H9 (cell line): ENCODE measurements at regions not wholly inside any gene's neighbourhood (a gene's known extent, or its start where the extent isn't known, plus 50 kb on each side); places are given as distances from the start of the nearest gene placed in this dataset.

Experiments used
- DNase-seq: peaks from one replicate; pipeline ENCODE4 v3.0.0-alpha.2; 2017
- H2AFZ ChIP-seq: one replicate; pipeline ENCODE4 v1.6.1; 2013; ENCODE audit warnings: mild to moderate bottlenecking, low read length, control low read depth, moderate library complexity
- H2AK5ac ChIP-seq: 2 replicates; pipeline ENCODE4 v1.6.1; 2013; ENCODE audit warnings: low read length, control low read depth, mixed read lengths; ENCODE audit not compliant: insufficient read length
- H2BK120ac ChIP-seq: one replicate; pipeline ENCODE4 v1.6.1; 2013; ENCODE audit warnings: low read depth, mild to moderate bottlenecking, low read length, control low read depth, inconsistent platforms; ENCODE audit not compliant: poor library complexity, severe bottlenecking
- H2BK12ac ChIP-seq: 2 replicates; pipeline ENCODE4 v1.6.1; 2013; ENCODE audit warnings: low read length, control low read depth, mixed read lengths, low read depth; ENCODE audit not compliant: insufficient read length
- H2BK15ac ChIP-seq: 2 replicates; pipeline ENCODE4 v1.6.1; 2013; ENCODE audit warnings: low read depth, low read length, control low read depth
- H2BK20ac ChIP-seq: one replicate; pipeline ENCODE4 v1.6.1; 2013; ENCODE audit warnings: low read depth, mild to moderate bottlenecking, low read length, control low read depth, inconsistent platforms; ENCODE audit not compliant: poor library complexity, severe bottlenecking
- H2BK5ac ChIP-seq: 2 replicates; pipeline ENCODE4 v1.6.1; 2013; ENCODE audit warnings: low read length, control low read depth, mixed read lengths; ENCODE audit not compliant: insufficient read length
- H3K14ac ChIP-seq: 2 replicates; pipeline ENCODE4 v1.6.1; 2013; ENCODE audit warnings: low read length, control low read depth; ENCODE audit not compliant: insufficient read depth
- H3K18ac ChIP-seq: 2 replicates; pipeline ENCODE4 v1.6.1; 2013; ENCODE audit warnings: low read depth, mild to moderate bottlenecking, mixed read lengths, low read length, control low read depth; ENCODE audit not compliant: insufficient read length
- H3K23ac ChIP-seq: 2 replicates; pipeline ENCODE4 v1.6.1; 2013; ENCODE audit warnings: low read length, control low read depth, mixed read lengths, low read depth; ENCODE audit not compliant: insufficient read length
- H3K23me2 ChIP-seq: 2 replicates; pipeline ENCODE4 v1.6.1; 2013; ENCODE audit warnings: low read depth, mild to moderate bottlenecking, mixed read lengths, low read length, control low read depth; ENCODE audit not compliant: insufficient read length, poor library complexity, severe bottlenecking
- H3K27ac ChIP-seq: 2 replicates; pipeline ENCODE4 v1.5.1; 2013; ENCODE audit warnings: low read length, control low read depth, mixed read lengths, low read depth; ENCODE audit not compliant: insufficient read length
- H3K27me3 ChIP-seq: 2 replicates; pipeline ENCODE4 v1.6.1; 2013; ENCODE audit warnings: low read length, control low read depth, inconsistent platforms; ENCODE audit not compliant: insufficient read depth
- H3K4ac ChIP-seq: 2 replicates; pipeline ENCODE4 v1.6.1; 2013; ENCODE audit warnings: low read depth, mild to moderate bottlenecking, control low read depth, inconsistent platforms, low read length, moderate library complexity
- H3K4me1 ChIP-seq: 2 replicates; pipeline ENCODE4 v1.6.1; 2013; ENCODE audit warnings: low read length, control low read depth, inconsistent platforms; ENCODE audit not compliant: insufficient read depth
- H3K4me2 ChIP-seq: 2 replicates; pipeline ENCODE4 v1.6.1; 2013; ENCODE audit warnings: low read length, control low read depth, mixed read lengths; ENCODE audit not compliant: insufficient read length, insufficient read depth
- H3K56ac ChIP-seq: 2 replicates; pipeline ENCODE4 v1.6.1; 2013; ENCODE audit warnings: low read depth, mild to moderate bottlenecking, mixed read lengths, low read length, control low read depth; ENCODE audit not compliant: insufficient read length
- H3K79me1 ChIP-seq: 2 replicates; pipeline ENCODE4 v1.6.1; 2013; ENCODE audit warnings: low read depth, mild to moderate bottlenecking, moderate library complexity, low read length, control low read depth, inconsistent platforms; ENCODE audit not compliant: insufficient read depth, poor library complexity, severe bottlenecking
- H3K79me2 ChIP-seq: 2 replicates; pipeline ENCODE4 v1.6.1; 2013; ENCODE audit warnings: low read length, control low read depth, inconsistent platforms; ENCODE audit not compliant: insufficient read depth
- H3K9ac ChIP-seq: 2 replicates; pipeline ENCODE4 v1.6.1; 2013; ENCODE audit warnings: low read length, control low read depth, mixed read lengths; ENCODE audit not compliant: insufficient read length; ENCODE audit errors: extremely low read depth
- H3K9me3 ChIP-seq: one replicate; pipeline ENCODE4 v1.6.1; 2013; ENCODE audit warnings: low read depth, low read length, inconsistent platforms; ENCODE audit not compliant: control insufficient read depth
- H3T11ph ChIP-seq: one replicate; pipeline ENCODE4 v1.6.1; 2013; ENCODE audit warnings: mild to moderate bottlenecking, low read length, control low read depth, inconsistent platforms
- H4K20me1 ChIP-seq: one replicate; pipeline ENCODE4 v1.6.1; 2013; ENCODE audit not compliant: control insufficient read depth, insufficient read length, insufficient read depth
- H4K5ac ChIP-seq: 2 replicates; pipeline ENCODE4 v1.6.1; 2013; ENCODE audit warnings: low read depth, mild to moderate bottlenecking, mixed read lengths, low read length, control low read depth; ENCODE audit not compliant: insufficient read length
- H4K8ac ChIP-seq: replicated peaks from 2 replicates; pipeline ENCODE4 v1.6.1; 2013; ENCODE audit warnings: low read length, control low read depth, mixed read lengths, low read depth; ENCODE audit not compliant: insufficient read length
- H4K91ac ChIP-seq: 2 replicates; pipeline ENCODE4 v1.6.1; 2013; ENCODE audit warnings: low read depth, mild to moderate bottlenecking, moderate library complexity, mixed read lengths, low read length, control low read depth; ENCODE audit not compliant: insufficient read length
- H3K27ac Mint-ChIP-seq, 3 experiments: 2 replicates in 2 of 3; 3 replicates in 1 of 3; pipeline ENCODE4 v1.8.0; 2020 to 2021; ENCODE audit warnings: mixed read lengths in 3 of 3, mild to moderate bottlenecking in 1 of 3, moderate library complexity in 1 of 3
- H3K27me3 Mint-ChIP-seq: 2 replicates; pipeline ENCODE4 v1.8.0; 2021; ENCODE audit warnings: low read depth, mild to moderate bottlenecking, moderate library complexity, mixed read lengths
- H3K36me3 Mint-ChIP-seq, 3 experiments: 2 replicates in 2 of 3; 3 replicates in 1 of 3; pipeline ENCODE4 v1.8.0; 2020 to 2021; ENCODE audit warnings: low read depth in 3 of 3, mixed read lengths in 3 of 3; ENCODE audit not compliant: insufficient read depth in 1 of 3
- H3K4me1 Mint-ChIP-seq, 2 experiments: 2 replicates each; pipeline ENCODE4 v1.8.0; 2020; ENCODE audit warnings: mixed read lengths in 2 of 2
- H3K4me3 Mint-ChIP-seq, 2 experiments: 2 replicates in 1 of 2; 3 replicates in 1 of 2; pipeline ENCODE4 v1.8.0; 2020 to 2021; ENCODE audit warnings: mild to moderate bottlenecking in 2 of 2, mixed read lengths in 2 of 2, moderate library complexity in 1 of 2
- H3K9me3 Mint-ChIP-seq, 2 experiments: 2 replicates in 1 of 2; 3 replicates in 1 of 2; pipeline ENCODE4 v1.8.0; 2020; ENCODE audit warnings: mild to moderate bottlenecking in 2 of 2, mixed read lengths in 2 of 2, moderate library complexity in 1 of 2
- WGBS: extraction: QIAGEN DNeasy Blood & Tissue Kit; methylation state at CpG from one replicate; pipeline ENCODE4 v1.1.7; 2013; ENCODE audit warnings: missing lambda C conversion rate, low lambda C conversion rate, mixed read lengths; ENCODE audit not compliant: insufficient read length; ENCODE audit errors: extremely low coverage; 5-methylcytosine and 5-hydroxymethylcytosine counted together
- TF ChIP-seq, protein P1 (sequence below): fragments of 200-600 bp; sonication (generic); conservative IDR thresholded peaks from 3 replicates; pipeline ENCODE4 v1.8.0; 2021; ENCODE audit warnings: antibody characterized with exemption, mild to moderate bottlenecking

DNA sequence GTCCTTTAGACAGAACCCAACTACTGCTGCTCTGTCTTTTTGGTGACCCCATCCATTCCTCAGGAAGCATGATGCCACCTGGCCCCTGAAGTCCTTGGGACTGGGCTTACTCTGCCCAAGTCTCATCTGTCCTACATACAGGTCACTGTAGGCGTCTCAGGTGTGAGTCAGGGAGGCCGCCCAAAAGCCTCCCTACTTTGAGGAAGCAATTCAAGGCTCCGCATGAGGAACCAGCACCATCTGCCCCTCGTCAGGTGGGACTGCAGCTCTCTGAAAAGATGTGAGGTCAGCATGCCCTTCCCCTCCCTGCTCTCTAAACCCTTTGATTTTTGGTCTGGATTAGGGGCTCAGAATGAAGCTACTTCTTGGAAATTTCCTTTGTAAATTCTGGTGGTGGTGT, 354.8 kb downstream of the CXCL12 start:
- no peak overlapping the region for H2AK5ac ChIP-seq
- H4K8ac ChIP-seq, result no peak overlapping the region
- H3K9me3 ChIP-seq, result no peaks in the 10 kb centered on the region
- no peaks in the 10 kb centered on the region for H3K23me2 ChIP-seq
- H3K56ac ChIP-seq, result no peak overlapping the region
- no peak overlapping the region for H2AFZ ChIP-seq
- no peak overlapping the region for H3K23ac ChIP-seq
- peak; percentile 74 for DNase-seq
- no peak overlapping the region; the same call in 1 of the 2 replicates for H3K14ac ChIP-seq
- no peak overlapping the region for H2BK120ac ChIP-seq
- H3K9ac ChIP-seq, result no peak overlapping the region
- H3K79me1 ChIP-seq, result no peaks in the 10 kb centered on the region
- H2BK15ac ChIP-seq, result no peak overlapping the region
- no peak overlapping the region for H3K18ac ChIP-seq
- H4K5ac ChIP-seq, result no peak overlapping the region
- H2BK20ac ChIP-seq, result no peak overlapping the region
- H3K4ac ChIP-seq, result no peak overlapping the region
- H3K79me2 ChIP-seq, result no peaks in the 10 kb centered on the region
- no peak overlapping the region for H4K91ac ChIP-seq
- Mint-ChIP-seq H3K4me3 (no peak overlapping the region), H3K9me3 (no peaks in the 10 kb centered on the region; a peak in 1 of 5 replicates), H3K27me3 (peaks cover 2% of the 10 kb centered on the region), H3K27ac (no peak overlapping the region; a peak in 1 of 7 replicates), H3K36me3 (no peaks in the 10 kb centered on the region), H3K4me1 (peaks cover 3 to 6% of the 10 kb centered on the region in 2 experiments)
- H4K20me1 ChIP-seq, result no peaks in the 10 kb centered on the region
- H3K4me2 ChIP-seq, result no peak overlapping the region
- H3K27ac ChIP-seq, result no peak overlapping the region
- no peak overlapping the region for H2BK5ac ChIP-seq
- no peak overlapping the region for H2BK12ac ChIP-seq
- no peak overlapping the region for H3T11ph ChIP-seq
- H3K27me3 ChIP-seq, result no peaks in the 10 kb centered on the region
- no peaks in the 10 kb centered on the region for H3K4me1 ChIP-seq
- TF ChIP-seq, protein P1, sequence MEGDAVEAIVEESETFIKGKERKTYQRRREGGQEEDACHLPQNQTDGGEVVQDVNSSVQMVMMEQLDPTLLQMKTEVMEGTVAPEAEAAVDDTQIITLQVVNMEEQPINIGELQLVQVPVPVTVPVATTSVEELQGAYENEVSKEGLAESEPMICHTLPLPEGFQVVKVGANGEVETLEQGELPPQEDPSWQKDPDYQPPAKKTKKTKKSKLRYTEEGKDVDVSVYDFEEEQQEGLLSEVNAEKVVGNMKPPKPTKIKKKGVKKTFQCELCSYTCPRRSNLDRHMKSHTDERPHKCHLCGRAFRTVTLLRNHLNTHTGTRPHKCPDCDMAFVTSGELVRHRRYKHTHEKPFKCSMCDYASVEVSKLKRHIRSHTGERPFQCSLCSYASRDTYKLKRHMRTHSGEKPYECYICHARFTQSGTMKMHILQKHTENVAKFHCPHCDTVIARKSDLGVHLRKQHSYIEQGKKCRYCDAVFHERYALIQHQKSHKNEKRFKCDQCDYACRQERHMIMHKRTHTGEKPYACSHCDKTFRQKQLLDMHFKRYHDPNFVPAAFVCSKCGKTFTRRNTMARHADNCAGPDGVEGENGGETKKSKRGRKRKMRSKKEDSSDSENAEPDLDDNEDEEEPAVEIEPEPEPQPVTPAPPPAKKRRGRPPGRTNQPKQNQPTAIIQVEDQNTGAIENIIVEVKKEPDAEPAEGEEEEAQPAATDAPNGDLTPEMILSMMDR, result peak; percentile 66
- WGBS, result no CpG with 5 or more reads among the region's 4 CpGs
